ENCODE measurements at regions not wholly inside any gene's neighbourhood (a gene's known extent, or its start where the extent isn't known, plus 50 kb on each side); places are given as distances from the start of the nearest gene placed in this dataset.
"Not testable (repeated sequence)": the region's sequence is repeated elsewhere in the genome, so short reads cannot be mapped to it uniquely, and the experiment has no call there.

GRCh38 chr11:87560352-87560751 is 522.6 kb downstream of the TMEM135 start:
- peaks cover 0 to 3% of the 10 kb centered on the region in 2 donors for H3K4me1 ChIP-seq (ENCODE audit: control insufficient read depth in 2 of 2, insufficient read depth in 2 of 2, low read length in 2 of 2)
- no peaks in the 10 kb centered on the region for H3K36me3 ChIP-seq (ENCODE audit: control insufficient read depth in 2 of 2, insufficient read depth in 2 of 2, low read length in 2 of 2)
- no peaks in the 10 kb centered on the region for H3K27me3 ChIP-seq (ENCODE audit: control insufficient read depth in 2 of 2, insufficient read depth in 2 of 2, low read length in 2 of 2)
- no peaks in the 10 kb centered on the region for H3K9me3 ChIP-seq (ENCODE audit: control insufficient read depth in 2 of 2, low read length in 2 of 2)
- H3K9ac ChIP-seq (ENCODE audit: low read depth in 1 of 2, low read length in 2 of 2), result no peak overlapping the region
- H3K27ac ChIP-seq (ENCODE audit: low read depth in 2 of 2, low read length in 2 of 2), result no peak overlapping the region
- H3K4me3 ChIP-seq (ENCODE audit: low read length in 2 of 2), result no peak overlapping the region

GRCh38 chr11:87559852-87560251 is 522.1 kb downstream of the TMEM135 start:
- H3K4me3 ChIP-seq (ENCODE audit: low read length in 2 of 2); H3K27me3 ChIP-seq (ENCODE audit: control insufficient read depth in 2 of 2, insufficient read depth in 2 of 2, low read length in 2 of 2); H3K27ac ChIP-seq (ENCODE audit: low read depth in 2 of 2, low read length in 2 of 2); H3K4me1 ChIP-seq (ENCODE audit: control insufficient read depth in 2 of 2, insufficient read depth in 2 of 2, low read length in 2 of 2); H3K36me3 ChIP-seq (ENCODE audit: control insufficient read depth in 2 of 2, insufficient read depth in 2 of 2, low read length in 2 of 2); H3K9ac ChIP-seq (ENCODE audit: low read depth in 1 of 2, low read length in 2 of 2); H3K9me3 ChIP-seq (ENCODE audit: control insufficient read depth in 2 of 2, low read length in 2 of 2): not testable (repeated sequence)

- no peaks in the 10 kb centered on the region for H3K9me3 ChIP-seq (ENCODE audit: control insufficient read depth in 2 of 2, low read length in 2 of 2)
- no peaks in the 10 kb centered on the region for H3K27me3 ChIP-seq (ENCODE audit: control insufficient read depth in 2 of 2, insufficient read depth in 2 of 2, low read length in 2 of 2)
- peaks cover 0 to 3% of the 10 kb centered on the region in 2 donors for H3K4me1 ChIP-seq (ENCODE audit: control insufficient read depth in 2 of 2, insufficient read depth in 2 of 2, low read length in 2 of 2)
- no peak overlapping the region for H3K4me3 ChIP-seq (ENCODE audit: low read length in 2 of 2)
- no peaks in the 10 kb centered on the region for H3K36me3 ChIP-seq (ENCODE audit: control insufficient read depth in 2 of 2, insufficient read depth in 2 of 2, low read length in 2 of 2)
- H3K27ac ChIP-seq (ENCODE audit: low read depth in 2 of 2, low read length in 2 of 2), result no peak overlapping the region
- H3K9ac ChIP-seq (ENCODE audit: low read depth in 1 of 2, low read length in 2 of 2), result no peak overlapping the region
Observed at GRCh38 chr11:87555101-87555500, 517.4 kb downstream of the TMEM135 start.

- Histone ChIP-seq H3K27ac (ENCODE audit: low read depth in 2 of 2, low read length in 2 of 2) (no peak overlapping the region), H3K4me3 (ENCODE audit: low read length in 2 of 2) (no peak overlapping the region), H3K36me3 (ENCODE audit: control insufficient read depth in 2 of 2, insufficient read depth in 2 of 2, low read length in 2 of 2) (no peaks in the 10 kb centered on the region), H3K9me3 (ENCODE audit: control insufficient read depth in 2 of 2, low read length in 2 of 2) (no peaks in the 10 kb centered on the region), H3K27me3 (ENCODE audit: control insufficient read depth in 2 of 2, insufficient read depth in 2 of 2, low read length in 2 of 2) (no peaks in the 10 kb centered on the region), H3K9ac (ENCODE audit: low read depth in 1 of 2, low read length in 2 of 2) (no peak overlapping the region), H3K4me1 (ENCODE audit: control insufficient read depth in 2 of 2, insufficient read depth in 2 of 2, low read length in 2 of 2) (no peaks in the 10 kb centered on the region)
Observed at GRCh38 chr11:87548797-87549196, 511.1 kb downstream of the TMEM135 start.

GRCh38 chr11:87545858-87546257 is 508.1 kb downstream of the TMEM135 start:
- no peaks in the 10 kb centered on the region for H3K36me3 ChIP-seq (ENCODE audit: control insufficient read depth in 2 of 2, insufficient read depth in 2 of 2, low read length in 2 of 2)
- H3K9ac ChIP-seq (ENCODE audit: low read depth in 1 of 2, low read length in 2 of 2), result no peak overlapping the region
- no peaks in the 10 kb centered on the region for H3K27me3 ChIP-seq (ENCODE audit: control insufficient read depth in 2 of 2, insufficient read depth in 2 of 2, low read length in 2 of 2)
- no peak overlapping the region for H3K4me3 ChIP-seq (ENCODE audit: low read length in 2 of 2)
- no peaks in the 10 kb centered on the region for H3K4me1 ChIP-seq (ENCODE audit: control insufficient read depth in 2 of 2, insufficient read depth in 2 of 2, low read length in 2 of 2)
- H3K27ac ChIP-seq (ENCODE audit: low read depth in 2 of 2, low read length in 2 of 2), result no peak overlapping the region
- no peaks in the 10 kb centered on the region for H3K9me3 ChIP-seq (ENCODE audit: control insufficient read depth in 2 of 2, low read length in 2 of 2)

- H3K36me3 ChIP-seq (ENCODE audit: control insufficient read depth in 2 of 2, insufficient read depth in 2 of 2, low read length in 2 of 2), result no peaks in the 10 kb centered on the region
- no peaks in the 10 kb centered on the region for H3K27me3 ChIP-seq (ENCODE audit: control insufficient read depth in 2 of 2, insufficient read depth in 2 of 2, low read length in 2 of 2)
- no peak overlapping the region for H3K27ac ChIP-seq (ENCODE audit: low read depth in 2 of 2, low read length in 2 of 2)
- H3K4me1 ChIP-seq (ENCODE audit: control insufficient read depth in 2 of 2, insufficient read depth in 2 of 2, low read length in 2 of 2), result no peaks in the 10 kb centered on the region
- H3K4me3 ChIP-seq (ENCODE audit: low read length in 2 of 2), result no peak overlapping the region
- H3K9ac ChIP-seq (ENCODE audit: low read depth in 1 of 2, low read length in 2 of 2), result no peak overlapping the region
- H3K9me3 ChIP-seq (ENCODE audit: control insufficient read depth in 2 of 2, low read length in 2 of 2), result no peaks in the 10 kb centered on the region
Observed at GRCh38 chr11:87539596-87539995, 501.9 kb downstream of the TMEM135 start.

- Histone ChIP-seq H3K9me3 (ENCODE audit: control insufficient read depth in 2 of 2, low read length in 2 of 2) (no peaks in the 10 kb centered on the region), H3K27ac (ENCODE audit: low read depth in 2 of 2, low read length in 2 of 2) (no peak overlapping the region), H3K4me3 (ENCODE audit: low read length in 2 of 2) (no peak overlapping the region), H3K4me1 (ENCODE audit: control insufficient read depth in 2 of 2, insufficient read depth in 2 of 2, low read length in 2 of 2) (no peaks in the 10 kb centered on the region), H3K36me3 (ENCODE audit: control insufficient read depth in 2 of 2, insufficient read depth in 2 of 2, low read length in 2 of 2) (no peaks in the 10 kb centered on the region), H3K9ac (ENCODE audit: low read depth in 1 of 2, low read length in 2 of 2) (no peak overlapping the region), H3K27me3 (ENCODE audit: control insufficient read depth in 2 of 2, insufficient read depth in 2 of 2, low read length in 2 of 2) (no peaks in the 10 kb centered on the region)
Observed at GRCh38 chr11:87536565-87536964, 498.8 kb downstream of the TMEM135 start.

GRCh38 chr11:87536016-87536415 is 498.3 kb downstream of the TMEM135 start:
- H3K36me3 ChIP-seq (ENCODE audit: control insufficient read depth in 2 of 2, insufficient read depth in 2 of 2, low read length in 2 of 2), result no peaks in the 10 kb centered on the region
- H3K9me3 ChIP-seq (ENCODE audit: control insufficient read depth in 2 of 2, low read length in 2 of 2), result no peaks in the 10 kb centered on the region
- H3K4me1 ChIP-seq (ENCODE audit: control insufficient read depth in 2 of 2, insufficient read depth in 2 of 2, low read length in 2 of 2), result no peaks in the 10 kb centered on the region
- no peak overlapping the region for H3K4me3 ChIP-seq (ENCODE audit: low read length in 2 of 2)
- H3K27me3 ChIP-seq (ENCODE audit: control insufficient read depth in 2 of 2, insufficient read depth in 2 of 2, low read length in 2 of 2), result no peaks in the 10 kb centered on the region
- no peak overlapping the region for H3K27ac ChIP-seq (ENCODE audit: low read depth in 2 of 2, low read length in 2 of 2)
- H3K9ac ChIP-seq (ENCODE audit: low read depth in 1 of 2, low read length in 2 of 2), result no peak overlapping the region

- no peaks in the 10 kb centered on the region for H3K4me1 ChIP-seq (ENCODE audit: control insufficient read depth in 2 of 2, insufficient read depth in 2 of 2, low read length in 2 of 2)
- no peaks in the 10 kb centered on the region for H3K27me3 ChIP-seq (ENCODE audit: control insufficient read depth in 2 of 2, insufficient read depth in 2 of 2, low read length in 2 of 2)
- no peak overlapping the region for H3K27ac ChIP-seq (ENCODE audit: low read depth in 2 of 2, low read length in 2 of 2)
- no peaks in the 10 kb centered on the region for H3K9me3 ChIP-seq (ENCODE audit: control insufficient read depth in 2 of 2, low read length in 2 of 2)
- H3K9ac ChIP-seq (ENCODE audit: low read depth in 1 of 2, low read length in 2 of 2), result no peak overlapping the region
- no peaks in the 10 kb centered on the region for H3K36me3 ChIP-seq (ENCODE audit: control insufficient read depth in 2 of 2, insufficient read depth in 2 of 2, low read length in 2 of 2)
- H3K4me3 ChIP-seq (ENCODE audit: low read length in 2 of 2), result no peak overlapping the region
Observed at GRCh38 chr11:87535513-87535912, 497.8 kb downstream of the TMEM135 start.

GRCh38 chr11:87531835-87532234 is 494.1 kb downstream of the TMEM135 start:
- H3K4me3 ChIP-seq (ENCODE audit: low read length in 2 of 2); H3K27ac ChIP-seq (ENCODE audit: low read depth in 2 of 2, low read length in 2 of 2); H3K9ac ChIP-seq (ENCODE audit: low read depth in 1 of 2, low read length in 2 of 2); H3K27me3 ChIP-seq (ENCODE audit: control insufficient read depth in 2 of 2, insufficient read depth in 2 of 2, low read length in 2 of 2); H3K36me3 ChIP-seq (ENCODE audit: control insufficient read depth in 2 of 2, insufficient read depth in 2 of 2, low read length in 2 of 2); H3K4me1 ChIP-seq (ENCODE audit: control insufficient read depth in 2 of 2, insufficient read depth in 2 of 2, low read length in 2 of 2); H3K9me3 ChIP-seq (ENCODE audit: control insufficient read depth in 2 of 2, low read length in 2 of 2): not testable (repeated sequence)

- no peak overlapping the region for H3K4me3 ChIP-seq (ENCODE audit: low read length in 2 of 2)
- H3K9ac ChIP-seq (ENCODE audit: low read depth in 1 of 2, low read length in 2 of 2), result no peak overlapping the region
- H3K27ac ChIP-seq (ENCODE audit: low read depth in 2 of 2, low read length in 2 of 2), result no peak overlapping the region
- no peaks in the 10 kb centered on the region for H3K4me1 ChIP-seq (ENCODE audit: control insufficient read depth in 2 of 2, insufficient read depth in 2 of 2, low read length in 2 of 2)
- H3K27me3 ChIP-seq (ENCODE audit: control insufficient read depth in 2 of 2, insufficient read depth in 2 of 2, low read length in 2 of 2), result no peaks in the 10 kb centered on the region
- H3K36me3 ChIP-seq (ENCODE audit: control insufficient read depth in 2 of 2, insufficient read depth in 2 of 2, low read length in 2 of 2), result no peaks in the 10 kb centered on the region
- H3K9me3 ChIP-seq (ENCODE audit: control insufficient read depth in 2 of 2, low read length in 2 of 2), result no peaks in the 10 kb centered on the region
Observed at GRCh38 chr11:87529486-87529885, 491.8 kb downstream of the TMEM135 start.

Measured in mucosa of rectum (tissue), 2 donors.